ENCODE measurements at regions not wholly inside any gene's neighbourhood (a gene's known extent, or its start where the extent isn't known, plus 50 kb on each side); places are given as distances from the start of the nearest gene placed in this dataset.

GRCh38 chr6:130752267-130752666, 74.9 kb upstream of the SMLR1 start:
- intact Hi-C loops (cut with DNase I; ENCODE audit: low total_unique reads) = no loop called here

GRCh38 chr6:130754786-130755367, 72.3 kb upstream of the SMLR1 start:
- Histone ChIP-seq H3K27me3 (no peaks in the 10 kb centered on the region), H3K27ac (no peak overlapping the region), H3K4me1 (no peaks in the 10 kb centered on the region), H3K4me3 (no peak overlapping the region), H3K36me3 (no peaks in the 10 kb centered on the region), H3K9me3 (no peaks in the 10 kb centered on the region)
- intact Hi-C loops (cut with DNase I; ENCODE audit: low total_unique reads) = no loop called here
- no peak for TF ChIP-seq POLR2A (IDR thresholded peaks at IDR 0.05)
- no peak for DNase-seq

More at GRCh38 chr6:130752267-130752666, 74.9 kb upstream of the SMLR1 start:
- Histone ChIP-seq H3K27me3 (no peaks in the 10 kb centered on the region), H3K36me3 (no peaks in the 10 kb centered on the region), H3K27ac (no peak overlapping the region), H3K4me1 (no peaks in the 10 kb centered on the region), H3K4me3 (no peak overlapping the region), H3K9me3 (no peaks in the 10 kb centered on the region)
- TF ChIP-seq POLR2A (IDR thresholded peaks at IDR 0.05) (no peak), CTCF (IDR thresholded peaks at IDR 0.05) (no peak)
- DNase-seq = no peak

- DNase-seq = no peak
- no peaks in the 10 kb centered on the region for H3K27me3 ChIP-seq
- H3K4me1 ChIP-seq = no peaks in the 10 kb centered on the region
- no peaks in the 10 kb centered on the region for H3K9me3 ChIP-seq
- no peaks in the 10 kb centered on the region for H3K36me3 ChIP-seq
- H3K4me3 ChIP-seq = no peak overlapping the region
- intact Hi-C loops (cut with DNase I; ENCODE audit: low total_unique reads) = no loop called here
- no peak for TF ChIP-seq POLR2A (IDR thresholded peaks at IDR 0.05)
- TF ChIP-seq CTCF (IDR thresholded peaks at IDR 0.05) = no peak
- no peak overlapping the region for H3K27ac ChIP-seq
These were observed 71.7 kb upstream of the SMLR1 start for GRCh38 chr6:130755368-130756034.

GRCh38 chr6:130756824-130757223, 70.4 kb upstream of the SMLR1 start:
- Histone ChIP-seq H3K4me3 (no peak overlapping the region), H3K27ac (no peak overlapping the region)

GRCh38 chr6:130758813-130759212, 68.4 kb upstream of the SMLR1 start:
- no peaks in the 10 kb centered on the region for H3K4me1 ChIP-seq
- TF ChIP-seq CTCF (IDR thresholded peaks at IDR 0.05) = no peak
- no peak for TF ChIP-seq POLR2A (IDR thresholded peaks at IDR 0.05)
- H3K4me3 ChIP-seq = no peak overlapping the region
- intact Hi-C loops (cut with DNase I; ENCODE audit: low total_unique reads) = no loop called here
- H3K36me3 ChIP-seq = no peaks in the 10 kb centered on the region
- H3K9me3 ChIP-seq = no peaks in the 10 kb centered on the region
- H3K27me3 ChIP-seq = no peaks in the 10 kb centered on the region
- H3K27ac ChIP-seq = no peak overlapping the region
- DNase-seq = no peak

More at GRCh38 chr6:130756824-130757223, 70.4 kb upstream of the SMLR1 start:
- intact Hi-C loops (cut with DNase I; ENCODE audit: low total_unique reads) = no loop called here
- Histone ChIP-seq H3K9me3 (no peaks in the 10 kb centered on the region), H3K4me1 (no peaks in the 10 kb centered on the region), H3K27me3 (no peaks in the 10 kb centered on the region), H3K36me3 (no peaks in the 10 kb centered on the region)
- DNase-seq = no peak
- TF ChIP-seq POLR2A (IDR thresholded peaks at IDR 0.05) (no peak), CTCF (IDR thresholded peaks at IDR 0.05) (no peak)

All from uterus (tissue), 3 donors.